ENCODE measurements at regions not wholly inside any gene's neighbourhood (a gene's known extent, or its start where the extent isn't known, plus 50 kb on each side); places are given as distances from the start of the nearest gene placed in this dataset.

GRCh38 chr16:85378145-85379040 is 234.7 kb upstream of the GSE1 start:
- DNase-seq (ENCODE audit: low read depth): no peak
- in situ Hi-C loops (cut with HindIII; ENCODE audit: low pct_unique_long_range_greater_than_20kb, low sequenced_read_pairs): no loop called here

- in situ Hi-C loops (cut with HindIII; ENCODE audit: low pct_unique_long_range_greater_than_20kb, low sequenced_read_pairs): no loop called here
These were observed 233.8 kb upstream of the GSE1 start for GRCh38 chr16:85379041-85380001.

GRCh38 chr16:85380002-85380395 is 233.1 kb upstream of the GSE1 start:
- DNase-seq (ENCODE audit: low read depth): no peak
- in situ Hi-C loops (cut with HindIII; ENCODE audit: low pct_unique_long_range_greater_than_20kb, low sequenced_read_pairs): no loop called here

More at GRCh38 chr16:85379041-85380001, 233.8 kb upstream of the GSE1 start:
- DNase-seq (ENCODE audit: low read depth): no peak

GRCh38 chr16:85380905-85381737 is 232.0 kb upstream of the GSE1 start:
- in situ Hi-C loops (cut with HindIII; ENCODE audit: low pct_unique_long_range_greater_than_20kb, low sequenced_read_pairs): no loop called here
- no peak for DNase-seq (ENCODE audit: low read depth)

GRCh38 chr16:85381738-85382592 is 231.2 kb upstream of the GSE1 start:
- DNase-seq (ENCODE audit: low read depth): no peak
- in situ Hi-C loops (cut with HindIII; ENCODE audit: low pct_unique_long_range_greater_than_20kb, low sequenced_read_pairs): no loop called here

- DNase-seq (ENCODE audit: low read depth): no peak
- in situ Hi-C loops (cut with HindIII; ENCODE audit: low pct_unique_long_range_greater_than_20kb, low sequenced_read_pairs): no loop called here
These were observed 230.4 kb upstream of the GSE1 start for GRCh38 chr16:85382717-85383118.

- in situ Hi-C loops (cut with HindIII; ENCODE audit: low pct_unique_long_range_greater_than_20kb, low sequenced_read_pairs): no loop called here
- no peak for DNase-seq (ENCODE audit: low read depth)
These were observed 229.0 kb upstream of the GSE1 start for GRCh38 chr16:85383836-85384832.

- in situ Hi-C loops (cut with HindIII; ENCODE audit: low pct_unique_long_range_greater_than_20kb, low sequenced_read_pairs): no loop called here
- no peak for DNase-seq (ENCODE audit: low read depth)
These were observed 228.2 kb upstream of the GSE1 start for GRCh38 chr16:85384833-85385462.

- in situ Hi-C loops (cut with HindIII; ENCODE audit: low pct_unique_long_range_greater_than_20kb, low sequenced_read_pairs): no loop called here
- DNase-seq (ENCODE audit: low read depth): no peak
These were observed 227.4 kb upstream of the GSE1 start for GRCh38 chr16:85385463-85386331.

- in situ Hi-C loops (cut with HindIII; ENCODE audit: low pct_unique_long_range_greater_than_20kb, low sequenced_read_pairs): no loop called here
- DNase-seq (ENCODE audit: low read depth): no peak
These were observed 226.5 kb upstream of the GSE1 start for GRCh38 chr16:85386467-85387170.

- in situ Hi-C loops (cut with HindIII; ENCODE audit: low pct_unique_long_range_greater_than_20kb, low sequenced_read_pairs): no loop called here
- no peak for DNase-seq (ENCODE audit: low read depth)
These were observed 226.0 kb upstream of the GSE1 start for GRCh38 chr16:85387171-85387507.

- in situ Hi-C loops (cut with HindIII; ENCODE audit: low pct_unique_long_range_greater_than_20kb, low sequenced_read_pairs): no loop called here
- no peak for DNase-seq (ENCODE audit: low read depth)
These were observed 225.3 kb upstream of the GSE1 start for GRCh38 chr16:85387731-85388295.

- in situ Hi-C loops (cut with HindIII; ENCODE audit: low pct_unique_long_range_greater_than_20kb, low sequenced_read_pairs): no loop called here
- DNase-seq (ENCODE audit: low read depth): no peak
These were observed 223.2 kb upstream of the GSE1 start for GRCh38 chr16:85389679-85390470.

All from Caki2 (cell line).